Stomach smooth muscle (tissue), 2 donors: ENCODE measurements at regions not wholly inside any gene's neighbourhood (a gene's known extent, or its start where the extent isn't known, plus 50 kb on each side); places are given as distances from the start of the nearest gene placed in this dataset.

ENCODE experiments used
- H3K27ac ChIP-seq: one replicate; pipeline ENCODE4 v1.7.0; 2013; ENCODE audit warnings: mild to moderate bottlenecking, low read length, inconsistent platforms
- H3K27me3 ChIP-seq, 2 donors: one replicate each; pipeline ENCODE4 v1.7.0; 2013; ENCODE audit warnings: low read length in 2 of 2; ENCODE audit not compliant: insufficient read depth in 2 of 2, control insufficient read depth in 1 of 2
- H3K36me3 ChIP-seq, 2 donors: one replicate each; pipeline ENCODE4 v1.7.0; 2013; ENCODE audit warnings: low read length in 2 of 2; ENCODE audit not compliant: control insufficient read depth in 2 of 2, insufficient read depth in 2 of 2
- H3K4me1 ChIP-seq: one replicate; pipeline ENCODE4 v1.7.0; 2013; ENCODE audit warnings: low read length; ENCODE audit not compliant: control insufficient read depth, insufficient read depth
- H3K4me3 ChIP-seq, 2 donors: one replicate each; pipeline ENCODE4 v1.7.0; 2013; ENCODE audit warnings: low read length in 2 of 2
- H3K9ac ChIP-seq, 2 donors: one replicate each; pipeline ENCODE4 v1.7.0; 2013; ENCODE audit warnings: low read length in 2 of 2, mild to moderate bottlenecking in 1 of 2
- H3K9me3 ChIP-seq, 2 donors: one replicate each; pipeline ENCODE4 v1.7.0; 2013; ENCODE audit warnings: low read length in 2 of 2; ENCODE audit not compliant: control insufficient read depth in 2 of 2
- donor health status: healthy.
- donor health status: Pancreatic carcinoma.

- H3K4me1 ChIP-seq = no peaks in the 10 kb centered on the region
- no peaks in the 10 kb centered on the region for H3K27me3 ChIP-seq
- no peaks in the 10 kb centered on the region for H3K36me3 ChIP-seq
- H3K4me3 ChIP-seq = no peak overlapping the region
- H3K9me3 ChIP-seq = no peaks in the 10 kb centered on the region
- no peak overlapping the region for H3K27ac ChIP-seq
- no peak overlapping the region for H3K9ac ChIP-seq
Observed at GRCh38 chr20:55615818-55616217, 389.5 kb downstream of the CBLN4 start.

- H3K27ac ChIP-seq = no peak overlapping the region
- H3K36me3 ChIP-seq = no peaks in the 10 kb centered on the region
- H3K4me3 ChIP-seq = no peak overlapping the region
- no peaks in the 10 kb centered on the region for H3K27me3 ChIP-seq
- no peak overlapping the region for H3K9ac ChIP-seq
- no peaks in the 10 kb centered on the region for H3K4me1 ChIP-seq
- H3K9me3 ChIP-seq = no peaks in the 10 kb centered on the region
Observed at GRCh38 chr20:55614220-55614757, 391.0 kb downstream of the CBLN4 start.

GRCh38 chr20:55610756-55611155 lies 394.6 kb downstream of the CBLN4 start:
- no peaks in the 10 kb centered on the region for H3K27me3 ChIP-seq
- H3K36me3 ChIP-seq = no peaks in the 10 kb centered on the region
- H3K4me3 ChIP-seq = no peak overlapping the region
- no peaks in the 10 kb centered on the region for H3K9me3 ChIP-seq
- no peaks in the 10 kb centered on the region for H3K4me1 ChIP-seq
- H3K9ac ChIP-seq = no peak overlapping the region
- no peak overlapping the region for H3K27ac ChIP-seq

DNA sequence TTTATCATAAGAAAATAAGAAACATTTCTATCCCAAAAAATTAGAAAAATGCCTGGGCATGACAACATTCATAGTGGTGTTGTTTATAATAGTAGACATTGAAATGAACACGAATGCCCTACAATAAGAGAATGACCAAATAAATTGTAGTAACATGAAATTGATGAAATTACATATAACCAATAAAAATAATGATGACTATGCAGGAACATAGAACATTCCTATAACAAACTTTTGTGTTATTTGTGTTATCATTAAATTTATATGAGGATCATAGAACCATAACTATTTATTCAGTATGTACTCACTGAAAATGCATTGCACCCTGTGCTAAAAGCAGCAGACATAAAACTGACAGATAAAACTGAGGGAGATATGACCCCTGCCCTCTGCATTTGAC lies 399.7 kb downstream of the CBLN4 start:
- Histone ChIP-seq H3K4me3 (no peak overlapping the region), H3K27me3 (no peaks in the 10 kb centered on the region), H3K4me1 (no peaks in the 10 kb centered on the region), H3K9me3 (no peaks in the 10 kb centered on the region), H3K27ac (no peak overlapping the region), H3K36me3 (no peaks in the 10 kb centered on the region), H3K9ac (no peak overlapping the region)

DNA sequence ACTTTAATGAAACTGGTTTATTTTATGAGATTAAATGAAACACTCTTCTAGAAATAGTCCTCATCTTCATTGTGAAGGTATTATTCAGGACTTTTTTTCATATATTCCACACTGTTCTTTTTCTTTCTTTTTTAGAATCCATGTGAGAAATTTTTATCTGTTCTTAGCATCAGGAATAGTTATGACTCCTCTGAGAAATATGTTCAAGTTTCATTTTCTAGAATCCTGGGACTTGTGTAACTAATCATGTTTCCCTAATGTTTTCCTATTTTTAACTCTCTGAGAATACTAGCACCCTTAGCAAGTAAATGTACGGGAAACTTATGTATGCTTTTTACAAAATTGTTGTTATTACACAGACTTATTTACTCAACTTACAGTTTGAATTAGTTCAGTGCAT lies 407.8 kb downstream of the CBLN4 start:
- H3K27ac ChIP-seq = no peak overlapping the region
- no peak overlapping the region for H3K9ac ChIP-seq
- no peak overlapping the region for H3K4me3 ChIP-seq
- no peaks in the 10 kb centered on the region for H3K4me1 ChIP-seq
- no peaks in the 10 kb centered on the region for H3K27me3 ChIP-seq
- no peaks in the 10 kb centered on the region for H3K9me3 ChIP-seq
- H3K36me3 ChIP-seq = no peaks in the 10 kb centered on the region

DNA sequence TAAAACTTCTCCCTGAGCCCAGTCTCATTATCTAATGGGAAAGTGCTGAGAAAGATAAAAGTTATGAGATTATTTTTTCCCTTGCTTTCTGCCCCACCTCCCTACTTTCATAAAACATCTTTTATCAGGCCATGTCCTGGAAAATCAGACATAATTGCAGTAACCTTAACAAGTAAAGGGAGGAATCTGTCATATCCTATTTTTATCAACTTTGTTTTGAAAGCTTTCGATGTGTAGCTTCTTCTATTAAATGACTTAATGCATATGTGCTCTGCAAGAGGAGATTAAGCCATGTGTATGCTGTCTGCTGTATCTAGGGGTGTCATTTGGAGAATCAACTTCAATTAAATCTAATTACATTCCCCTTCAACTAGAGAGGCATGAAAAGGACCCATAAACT lies 408.9 kb downstream of the CBLN4 start:
- Histone ChIP-seq H3K36me3 (no peaks in the 10 kb centered on the region), H3K9me3 (no peaks in the 10 kb centered on the region), H3K4me1 (no peaks in the 10 kb centered on the region), H3K9ac (no peak overlapping the region), H3K27ac (no peak overlapping the region), H3K4me3 (no peak overlapping the region), H3K27me3 (no peaks in the 10 kb centered on the region)

- H3K4me1 ChIP-seq = no peaks in the 10 kb centered on the region
Observed at GRCh38 chr20:55592866-55593265, 412.5 kb downstream of the CBLN4 start.

GRCh38 chr20:55586610-55587009 lies 418.7 kb downstream of the CBLN4 start:
- no peaks in the 10 kb centered on the region for H3K9me3 ChIP-seq

More at GRCh38 chr20:55592866-55593265, 412.5 kb downstream of the CBLN4 start:
- Histone ChIP-seq H3K9ac (no peak overlapping the region), H3K9me3 (no peaks in the 10 kb centered on the region), H3K4me3 (no peak overlapping the region), H3K27me3 (no peaks in the 10 kb centered on the region), H3K27ac (no peak overlapping the region), H3K36me3 (no peaks in the 10 kb centered on the region)

DNA sequence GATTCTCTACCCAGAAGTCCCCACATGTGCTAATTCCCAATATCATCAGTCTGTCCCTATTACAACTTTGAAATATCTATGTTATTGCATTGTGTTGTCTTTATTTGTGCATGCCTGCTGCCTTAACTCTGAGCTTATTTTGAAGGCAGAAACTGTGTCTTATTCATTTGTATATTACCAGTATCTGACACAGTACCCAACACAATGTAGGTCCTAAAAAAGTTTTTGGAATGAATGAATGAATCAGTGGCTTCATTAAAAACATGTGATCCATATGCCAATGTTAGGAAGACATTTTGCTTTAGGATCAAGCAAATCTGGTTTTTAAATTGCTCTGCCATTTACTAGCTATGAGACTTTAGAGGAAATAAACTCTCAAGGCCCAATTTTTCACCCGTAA lies 420.4 kb downstream of the CBLN4 start:
- Histone ChIP-seq H3K4me1 (no peaks in the 10 kb centered on the region), H3K9ac (no peak overlapping the region), H3K27ac (no peak overlapping the region)

More at GRCh38 chr20:55586610-55587009, 418.7 kb downstream of the CBLN4 start:
- Histone ChIP-seq H3K4me1 (no peaks in the 10 kb centered on the region), H3K36me3 (no peaks in the 10 kb centered on the region), H3K27ac (no peak overlapping the region), H3K9ac (no peak overlapping the region), H3K27me3 (no peaks in the 10 kb centered on the region), H3K4me3 (no peak overlapping the region)

DNA sequence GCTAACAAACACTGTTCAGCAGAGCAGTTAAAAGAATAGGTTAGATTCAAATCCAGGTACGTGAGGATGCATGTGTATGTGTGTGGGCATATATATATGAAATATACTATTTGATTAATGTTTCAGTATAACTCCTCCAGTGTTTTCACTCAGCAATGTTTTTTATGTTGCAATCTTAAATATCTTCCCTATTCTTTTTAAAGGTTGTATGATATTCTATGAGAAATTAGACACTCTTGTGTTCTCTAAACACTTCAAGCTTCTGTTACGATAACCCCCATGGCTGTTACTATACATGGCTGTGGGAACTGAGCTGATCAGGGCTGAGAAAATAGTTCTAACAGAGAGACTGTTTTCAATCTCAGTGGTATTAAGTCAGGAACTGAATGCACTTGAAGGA lies 421.0 kb downstream of the CBLN4 start:
- Histone ChIP-seq H3K27ac (no peak overlapping the region), H3K36me3 (no peaks in the 10 kb centered on the region), H3K9me3 (no peaks in the 10 kb centered on the region), H3K27me3 (no peaks in the 10 kb centered on the region), H3K9ac (no peak overlapping the region), H3K4me1 (no peaks in the 10 kb centered on the region), H3K4me3 (no peak overlapping the region)

More for the DNA sequence above, 420.4 kb downstream of the CBLN4 start:
- Histone ChIP-seq H3K9me3 (no peaks in the 10 kb centered on the region), H3K27me3 (no peaks in the 10 kb centered on the region), H3K4me3 (no peak overlapping the region), H3K36me3 (no peaks in the 10 kb centered on the region)

GRCh38 chr20:55583036-55583435 lies 422.3 kb downstream of the CBLN4 start:
- Histone ChIP-seq H3K4me3 (no peak overlapping the region), H3K9me3 (no peaks in the 10 kb centered on the region), H3K9ac (no peak overlapping the region), H3K27me3 (no peaks in the 10 kb centered on the region), H3K36me3 (no peaks in the 10 kb centered on the region), H3K4me1 (no peaks in the 10 kb centered on the region), H3K27ac (no peak overlapping the region)
